A673 (cell line): ENCODE measurements at regions not wholly inside any gene's neighbourhood (a gene's known extent, or its start where the extent isn't known, plus 50 kb on each side); places are given as distances from the start of the nearest gene placed in this dataset.

Source experiments
- BruUV-seq: library from RNA; stranded (reverse); fragments of 400-500 nt; replicated peaks from 2 replicates; lab custom pipeline; 2021; lab: Mats Ljungman, UMichigan
- CTCF ChIA-PET: fragments of 300-600 bp; sonication (Branson Sonifier 250); formaldehyde crosslinking; loops from one replicate; lab custom pipeline; 2022; ENCODE audit warnings: antibody characterized with exemption; lab: Charles Lee
- POLR2A ChIA-PET: fragments of 300-600 bp; sonication (Branson Sonifier 250); formaldehyde crosslinking; loops from one replicate; lab custom pipeline; 2022; ENCODE audit warnings: antibody characterized with exemption; ENCODE audit not compliant: low non-redundant PET; lab: Charles Lee
- DNase-seq: peaks from one replicate; pipeline ENCODE4 v3.0.0-alpha.2; 2015; ENCODE audit warnings: low spot score
- H3K27ac ChIP-seq: fragments of 200-600 bp; sonication (generic); 2 replicates; pipeline ENCODE4 v1.5.1; 2016; ENCODE audit warnings: mixed run types, low read depth, mild to moderate bottlenecking, mixed read lengths, antibody characterized with exemption, low read length; ENCODE audit not compliant: poor library complexity, severe bottlenecking
- H3K27me3 ChIP-seq: fragments of 200-600 bp; sonication (generic); replicated peaks from 2 replicates; pipeline ENCODE4 v1.6.1; 2017; ENCODE audit warnings: mixed run types, low read depth, mild to moderate bottlenecking, mixed read lengths, antibody characterized with exemption, low read length; ENCODE audit not compliant: insufficient read depth, poor library complexity
- H3K36me3 ChIP-seq: fragments of 200-600 bp; sonication (generic); 2 replicates; pipeline ENCODE4 v1.6.1; 2016; ENCODE audit warnings: mixed run types, mild to moderate bottlenecking, mixed read lengths, antibody characterized with exemption, low read length; ENCODE audit not compliant: insufficient read depth, poor library complexity, severe bottlenecking
- H3K4me1 ChIP-seq: fragments of 200-600 bp; sonication (generic); 2 replicates; pipeline ENCODE4 v1.6.1; 2017; ENCODE audit warnings: mixed run types, mild to moderate bottlenecking, mixed read lengths, antibody characterized with exemption, low read length; ENCODE audit not compliant: insufficient read depth, poor library complexity, severe bottlenecking
- H3K4me3 ChIP-seq: fragments of 200-600 bp; sonication (generic); 2 replicates; pipeline ENCODE4 v1.5.1; 2016; ENCODE audit warnings: low read depth, mixed run types, mild to moderate bottlenecking, mixed read lengths, low read length; ENCODE audit not compliant: poor library complexity, severe bottlenecking
- H3K9me3 ChIP-seq: fragments of 200-600 bp; sonication (generic); 2 replicates; pipeline ENCODE4 v1.6.1; 2016; ENCODE audit warnings: mixed run types, low read depth, mild to moderate bottlenecking, mixed read lengths, antibody characterized with exemption, low read length; ENCODE audit not compliant: poor library complexity, severe bottlenecking
- EZH2 ChIP-seq: fragments of 200-600 bp; sonication (generic); IDR thresholded peaks from 2 replicates; pipeline ENCODE4 v1.6.1; 2017; ENCODE audit warnings: borderline replicate concordance, low read depth, mild to moderate bottlenecking, mixed read lengths, antibody characterized with exemption, low read length; ENCODE audit not compliant: poor library complexity, severe bottlenecking
- intact Hi-C: fragments of 100-400 bp; cut with micrococcal nuclease; formaldehyde crosslinking; loops from one replicate; pipeline ENCODE4 v1.10.0; 2022; ENCODE audit not compliant: unreplicated experiment
- TF ChIP-seq, protein P1 (sequence below): fragments of 300-800, 200-600 bp; sonication (generic); conservative IDR thresholded peaks from 2 replicates; pipeline ENCODE4 v1.5.1; 2017; ENCODE audit warnings: low read depth, mild to moderate bottlenecking, antibody characterized with exemption, low read length, moderate library complexity, mixed read lengths

DNA sequence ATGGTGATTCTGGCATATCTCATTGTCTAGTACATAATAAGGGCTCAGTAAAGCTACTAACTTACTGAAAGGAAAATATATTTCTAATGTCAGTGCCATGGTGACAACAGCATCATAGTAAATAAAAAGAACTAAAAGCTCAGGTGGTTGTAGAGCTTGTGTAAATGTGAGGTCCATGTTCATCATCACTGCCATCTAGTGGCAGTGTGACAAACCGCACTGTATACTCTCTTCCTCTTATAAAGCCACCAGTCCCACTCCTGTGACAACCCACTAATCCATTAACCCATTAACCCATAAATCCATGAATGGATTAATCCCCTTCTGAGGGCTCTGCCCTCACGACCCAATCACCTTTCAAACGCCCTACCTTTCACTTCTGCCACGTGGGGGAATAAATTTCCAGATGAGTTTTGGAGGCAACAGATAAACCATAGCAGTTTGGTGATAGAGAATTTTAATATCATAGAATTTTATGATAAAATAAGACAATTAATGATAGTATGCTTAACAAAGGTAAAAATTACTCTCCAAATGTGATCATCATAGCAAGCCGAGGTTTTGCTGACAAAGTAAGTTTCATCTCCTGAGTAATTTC, 160.4 kb upstream of the SGCG start:
- no peak for TF ChIP-seq EZH2
- TF ChIP-seq, protein P1, sequence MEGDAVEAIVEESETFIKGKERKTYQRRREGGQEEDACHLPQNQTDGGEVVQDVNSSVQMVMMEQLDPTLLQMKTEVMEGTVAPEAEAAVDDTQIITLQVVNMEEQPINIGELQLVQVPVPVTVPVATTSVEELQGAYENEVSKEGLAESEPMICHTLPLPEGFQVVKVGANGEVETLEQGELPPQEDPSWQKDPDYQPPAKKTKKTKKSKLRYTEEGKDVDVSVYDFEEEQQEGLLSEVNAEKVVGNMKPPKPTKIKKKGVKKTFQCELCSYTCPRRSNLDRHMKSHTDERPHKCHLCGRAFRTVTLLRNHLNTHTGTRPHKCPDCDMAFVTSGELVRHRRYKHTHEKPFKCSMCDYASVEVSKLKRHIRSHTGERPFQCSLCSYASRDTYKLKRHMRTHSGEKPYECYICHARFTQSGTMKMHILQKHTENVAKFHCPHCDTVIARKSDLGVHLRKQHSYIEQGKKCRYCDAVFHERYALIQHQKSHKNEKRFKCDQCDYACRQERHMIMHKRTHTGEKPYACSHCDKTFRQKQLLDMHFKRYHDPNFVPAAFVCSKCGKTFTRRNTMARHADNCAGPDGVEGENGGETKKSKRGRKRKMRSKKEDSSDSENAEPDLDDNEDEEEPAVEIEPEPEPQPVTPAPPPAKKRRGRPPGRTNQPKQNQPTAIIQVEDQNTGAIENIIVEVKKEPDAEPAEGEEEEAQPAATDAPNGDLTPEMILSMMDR = peak; percentile 86
- no TSS peak for BruUV-seq
- no peak overlapping the region for H3K27ac ChIP-seq
- no peaks in the 10 kb centered on the region for H3K4me1 ChIP-seq
- no peaks in the 10 kb centered on the region for H3K36me3 ChIP-seq
- H3K4me3 ChIP-seq = no peak overlapping the region
- intact Hi-C loops = loop anchor here (1.0 kb wide), 1 partner anchor 219 kb away; no protein-coding TSS in a partner anchor
- POLR2A ChIA-PET = no interaction called here
- H3K9me3 ChIP-seq = peaks cover 6% of the 10 kb centered on the region
- CTCF ChIA-PET = interaction anchor here (0.6 to 1.0 kb wide), 2 partner anchors 77 to 219 kb away, joined by 3 to 12 read pairs; no protein-coding TSS in a partner anchor
- peak; percentile 67 for DNase-seq
- no peaks in the 10 kb centered on the region for H3K27me3 ChIP-seq

DNA sequence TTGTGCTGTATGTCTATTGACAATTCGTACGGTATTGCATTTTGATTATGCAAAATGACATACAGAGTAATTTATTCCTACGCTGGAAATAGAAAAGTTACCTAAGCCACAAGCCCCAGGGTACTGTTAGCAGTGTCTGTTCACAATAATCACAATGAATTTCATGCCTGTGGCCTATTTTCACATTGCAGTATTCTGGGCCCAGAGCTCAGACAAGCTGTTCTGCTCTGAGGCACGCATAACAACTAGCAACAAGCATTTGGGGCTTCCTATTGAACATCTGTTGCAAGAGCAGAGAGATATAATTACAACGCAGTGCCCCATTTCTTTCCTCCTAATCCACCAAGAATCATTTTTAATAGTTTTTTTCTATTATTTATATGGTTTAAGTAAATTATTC, 158.9 kb upstream of the SGCG start:
- no TSS peak for BruUV-seq
- CTCF ChIA-PET = no interaction called here
- intact Hi-C loops = no loop called here

DNA sequence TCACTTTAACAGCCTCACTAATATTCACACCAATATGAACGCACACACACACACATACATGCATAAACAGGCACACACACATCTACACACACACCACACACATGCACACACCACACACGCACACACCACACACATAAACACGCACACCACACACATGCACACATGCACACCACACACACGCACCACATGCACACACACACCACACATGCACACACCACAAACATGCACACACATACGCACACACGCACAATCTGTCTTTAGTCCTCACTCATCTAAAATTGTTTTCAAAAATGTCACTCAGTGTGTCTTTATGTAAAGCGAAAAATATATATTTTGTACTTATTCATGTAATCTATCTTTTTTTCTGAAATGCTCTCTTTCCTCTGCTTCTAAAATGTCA, 158.1 kb upstream of the SGCG start:
- DNase-seq = no peak
- ChIA-PET POLR2A (no interaction called here), CTCF (no interaction called here)
- no peaks in the 10 kb centered on the region for H3K27me3 ChIP-seq
- intact Hi-C loops = no loop called here
- no TSS peak for BruUV-seq
- no peak overlapping the region for H3K27ac ChIP-seq
- no peaks in the 10 kb centered on the region for H3K9me3 ChIP-seq
- H3K4me3 ChIP-seq = no peak overlapping the region
- no peaks in the 10 kb centered on the region for H3K4me1 ChIP-seq
- no peak for TF ChIP-seq EZH2
- TF ChIP-seq, protein P1 = no peak
- no peaks in the 10 kb centered on the region for H3K36me3 ChIP-seq

More for the DNA sequence above, 158.9 kb upstream of the SGCG start:
- DNase-seq = no peak
- Histone ChIP-seq H3K27me3 (no peaks in the 10 kb centered on the region), H3K4me3 (no peak overlapping the region), H3K4me1 (no peaks in the 10 kb centered on the region), H3K36me3 (no peaks in the 10 kb centered on the region), H3K9me3 (no peaks in the 10 kb centered on the region), H3K27ac (no peak overlapping the region)
- POLR2A ChIA-PET = no interaction called here
- TF ChIP-seq EZH2 = no peak
- TF ChIP-seq, protein P1 = no peak
